ENCODE measurements at regions not wholly inside any gene's neighbourhood (a gene's known extent, or its start where the extent isn't known, plus 50 kb on each side); places are given as distances from the start of the nearest gene placed in this dataset.

- no peaks in the 10 kb centered on the region for H3K4me1 ChIP-seq (ENCODE audit: control insufficient read depth, insufficient read depth, low read length)
- POLR2A ChIA-PET: no interaction called here
- CTCF ChIA-PET: interaction anchor here (0.6 kb wide), 1 partner anchor 11 kb away, joined by 3 read pairs; no protein-coding TSS in a partner anchor
- H3K27ac ChIP-seq (ENCODE audit: extremely low read depth, low read depth, low read length): no peak overlapping the region
- H3K4me3 ChIP-seq (ENCODE audit: low read depth, low read length): no peak overlapping the region
- no peaks in the 10 kb centered on the region for H3K9me3 ChIP-seq (ENCODE audit: control insufficient read depth, insufficient read depth, low read depth, low read length)
- no peaks in the 10 kb centered on the region for H3K36me3 ChIP-seq (ENCODE audit: control insufficient read depth in 2 of 2, insufficient read depth in 1 of 2, low read length in 2 of 2)
- no peak for TF ChIP-seq ZNF391 (tag by site-specific recombination; IDR thresholded peaks at IDR 0.05; ENCODE audit: borderline replicate concordance, low read depth)
- no peak for TF ChIP-seq ZNF133 (tag by site-specific recombination; IDR thresholded peaks at IDR 0.05)
- no peak for TF ChIP-seq ZNF404 (tag by site-specific recombination; IDR thresholded peaks at IDR 0.05)
- TF ChIP-seq ZNF202 (tag by site-specific recombination; IDR thresholded peaks at IDR 0.05; ENCODE audit: borderline replicate concordance): no peak
- no peak for TF ChIP-seq ZXDB (tag by site-specific recombination; IDR thresholded peaks at IDR 0.05)
- no peak for TF ChIP-seq ZBTB11 (tag by site-specific recombination; conservative IDR thresholded peaks at IDR 0.05; ENCODE audit: low read depth)
- no peak for TF ChIP-seq ZNF16 (tag by site-specific recombination; IDR thresholded peaks at IDR 0.05; ENCODE audit: low read depth)
- TF ChIP-seq ZNF776 (tag by site-specific recombination; IDR thresholded peaks at IDR 0.05; ENCODE audit: borderline replicate concordance): no peak
These were observed 620.0 kb upstream of the SLC39A10 start for GRCh38 chr2:195037045-195037444.

GRCh38 chr2:195031411-195031810, 625.6 kb upstream of the SLC39A10 start:
- ChIA-PET CTCF (no interaction called here), POLR2A (no interaction called here)

More at GRCh38 chr2:195031411-195031810, 625.6 kb upstream of the SLC39A10 start:
- Histone ChIP-seq H3K4me1 (ENCODE audit: control insufficient read depth, insufficient read depth, low read length) (no peaks in the 10 kb centered on the region), H3K36me3 (ENCODE audit: control insufficient read depth in 2 of 2, insufficient read depth in 1 of 2, low read length in 2 of 2) (no peaks in the 10 kb centered on the region), H3K9me3 (ENCODE audit: control insufficient read depth, insufficient read depth, low read depth, low read length) (no peaks in the 10 kb centered on the region), H3K27ac (ENCODE audit: extremely low read depth, low read depth, low read length) (no peak overlapping the region), H3K4me3 (ENCODE audit: low read depth, low read length) (no peak overlapping the region)
- TF ChIP-seq ZNF701 (tag by site-specific recombination; IDR thresholded peaks at IDR 0.05): no peak
- TF ChIP-seq ZNF239 (tag by site-specific recombination; IDR thresholded peaks at IDR 0.05): no peak
- no peak for TF ChIP-seq ZBTB11 (tag by site-specific recombination; conservative IDR thresholded peaks at IDR 0.05; ENCODE audit: low read depth)
- TF ChIP-seq ZNF843 (tag by site-specific recombination; IDR thresholded peaks at IDR 0.05): no peak
- no peak for TF ChIP-seq RBAK (tag by site-specific recombination; IDR thresholded peaks at IDR 0.05)
- no peak for TF ChIP-seq PRDM10 (tag by site-specific recombination; IDR thresholded peaks at IDR 0.05)
- no peak for TF ChIP-seq ZNF121 (tag by site-specific recombination; IDR thresholded peaks at IDR 0.05)
- TF ChIP-seq ZNF560 (tag by site-specific recombination; IDR thresholded peaks at IDR 0.05; ENCODE audit: borderline replicate concordance): no peak
- TF ChIP-seq ZNF157 (tag by site-specific recombination; IDR thresholded peaks at IDR 0.05): no peak
